GM12872 (cell line): ENCODE measurements at regions not wholly inside any gene's neighbourhood (a gene's known extent, or its start where the extent isn't known, plus 50 kb on each side); places are given as distances from the start of the nearest gene placed in this dataset.

Experiments used
- TF ChIP-seq, protein P1 (sequence below): IDR thresholded peaks from 3 replicates; pipeline ENCODE4 v1.5.1; 2011; ENCODE audit warnings: low read depth, mild to moderate bottlenecking, low read length, moderate library complexity; ENCODE audit not compliant: insufficient read depth

DNA sequence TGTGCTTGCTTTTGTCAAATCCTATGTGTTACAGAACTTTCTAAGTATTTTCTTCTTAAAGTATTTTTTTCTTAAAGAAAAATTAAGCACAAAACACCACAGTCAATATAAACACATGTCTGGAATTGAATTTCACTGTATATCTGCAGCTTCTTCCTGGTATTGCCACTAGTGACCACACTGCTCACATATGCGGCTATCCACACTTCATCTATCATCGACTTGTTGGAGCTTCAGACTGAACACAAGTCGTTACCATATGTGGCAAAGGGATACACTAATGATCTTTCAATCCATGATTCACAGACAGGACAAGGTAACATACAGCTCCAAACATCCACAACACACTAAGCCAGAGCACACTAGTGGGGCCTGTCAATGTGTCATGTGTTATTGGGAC, 498.4 kb upstream of the ARGLU1 start:
- TF ChIP-seq, protein P1, sequence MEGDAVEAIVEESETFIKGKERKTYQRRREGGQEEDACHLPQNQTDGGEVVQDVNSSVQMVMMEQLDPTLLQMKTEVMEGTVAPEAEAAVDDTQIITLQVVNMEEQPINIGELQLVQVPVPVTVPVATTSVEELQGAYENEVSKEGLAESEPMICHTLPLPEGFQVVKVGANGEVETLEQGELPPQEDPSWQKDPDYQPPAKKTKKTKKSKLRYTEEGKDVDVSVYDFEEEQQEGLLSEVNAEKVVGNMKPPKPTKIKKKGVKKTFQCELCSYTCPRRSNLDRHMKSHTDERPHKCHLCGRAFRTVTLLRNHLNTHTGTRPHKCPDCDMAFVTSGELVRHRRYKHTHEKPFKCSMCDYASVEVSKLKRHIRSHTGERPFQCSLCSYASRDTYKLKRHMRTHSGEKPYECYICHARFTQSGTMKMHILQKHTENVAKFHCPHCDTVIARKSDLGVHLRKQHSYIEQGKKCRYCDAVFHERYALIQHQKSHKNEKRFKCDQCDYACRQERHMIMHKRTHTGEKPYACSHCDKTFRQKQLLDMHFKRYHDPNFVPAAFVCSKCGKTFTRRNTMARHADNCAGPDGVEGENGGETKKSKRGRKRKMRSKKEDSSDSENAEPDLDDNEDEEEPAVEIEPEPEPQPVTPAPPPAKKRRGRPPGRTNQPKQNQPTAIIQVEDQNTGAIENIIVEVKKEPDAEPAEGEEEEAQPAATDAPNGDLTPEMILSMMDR = no peak

DNA sequence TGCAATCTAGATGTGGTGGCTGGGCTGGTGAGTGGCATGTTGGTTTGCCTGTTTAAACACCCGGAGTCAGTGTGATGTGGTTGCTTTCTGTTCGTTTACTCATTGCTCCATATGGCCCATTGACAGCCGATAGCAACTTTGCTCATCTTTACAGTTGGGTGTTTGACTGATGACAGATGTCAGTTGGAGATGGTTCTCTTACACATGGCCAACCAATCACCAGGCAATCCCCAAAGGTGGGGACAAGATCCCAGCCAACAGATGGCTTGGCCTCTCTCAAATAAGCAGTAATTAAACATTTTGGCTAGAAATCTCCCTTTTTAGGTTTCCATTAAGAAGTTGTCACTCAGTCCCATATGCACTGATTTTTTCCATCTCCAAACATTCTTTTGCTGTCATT, 497.1 kb upstream of the ARGLU1 start:
- TF ChIP-seq, protein P1 = no peak

DNA sequence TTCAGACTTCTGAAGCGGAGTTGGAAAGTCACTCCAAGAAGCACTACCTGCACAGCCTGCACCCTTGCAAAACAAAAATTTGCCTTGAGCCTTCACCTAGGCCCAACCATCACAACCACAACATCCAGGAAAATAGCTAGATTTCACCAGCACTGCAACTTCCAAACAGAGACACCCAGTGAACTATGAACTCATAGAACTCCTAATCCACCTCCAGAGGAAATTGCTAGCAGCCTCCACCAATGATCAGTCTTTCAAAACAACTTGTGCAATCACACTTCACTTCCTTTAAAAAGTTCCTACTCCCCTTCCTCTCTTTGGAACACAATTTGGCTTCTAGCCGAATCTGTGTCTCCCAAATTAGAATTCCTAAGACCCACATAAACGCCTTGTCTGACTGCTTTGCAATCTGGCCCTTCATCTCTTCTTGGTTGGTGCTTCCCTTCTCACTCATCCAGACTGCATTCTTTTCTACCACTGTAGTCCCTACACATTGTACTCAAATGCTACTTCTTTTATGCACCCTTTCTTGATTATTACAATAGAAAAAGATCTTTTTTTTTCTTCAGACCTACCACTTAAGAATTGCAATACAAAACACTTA, 489.2 kb upstream of the ARGLU1 start:
- TF ChIP-seq, protein P1 = no peak

DNA sequence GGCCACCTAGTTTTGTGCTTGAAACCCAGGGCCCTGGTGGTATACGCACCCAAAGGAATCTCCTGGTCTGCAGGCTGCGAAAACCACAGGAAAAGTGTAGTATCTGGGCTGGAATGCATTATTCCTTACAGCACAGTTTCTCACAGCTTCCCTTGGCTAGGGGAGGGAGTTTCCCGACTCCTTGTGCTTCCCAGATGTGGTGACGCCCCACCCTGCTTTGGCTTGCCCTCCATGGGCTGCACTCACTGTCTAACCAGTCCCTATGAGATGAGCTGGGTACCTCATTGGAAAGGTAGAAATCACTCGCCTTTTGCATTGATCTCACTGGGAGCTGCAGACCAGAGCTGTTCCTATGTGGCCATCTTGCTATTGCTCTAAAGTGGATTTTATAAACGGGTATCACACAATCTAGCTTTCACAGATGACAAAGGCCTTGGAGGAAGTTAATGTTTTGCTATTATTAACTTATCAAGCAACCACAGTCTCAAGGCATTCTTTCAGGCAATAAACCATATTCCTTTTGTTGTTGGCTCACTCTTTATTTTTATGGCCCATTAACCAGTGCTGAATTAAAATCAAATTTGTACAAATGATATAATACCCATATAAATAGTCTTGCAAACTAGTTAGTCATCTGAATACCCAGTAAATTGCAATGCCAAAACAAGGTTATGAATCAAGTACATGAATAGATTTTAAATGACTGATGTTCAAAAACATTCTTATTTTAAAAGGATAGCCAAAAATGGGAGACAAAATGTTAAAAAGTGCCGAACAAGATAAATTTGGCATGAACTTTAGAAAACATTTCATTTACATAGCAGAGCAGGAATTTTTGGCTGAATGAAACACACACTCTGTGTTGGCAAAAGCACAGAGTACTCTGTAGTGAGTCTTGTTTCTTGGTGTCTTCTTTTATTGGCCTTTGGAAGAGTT, 475.4 kb upstream of the ARGLU1 start:
- TF ChIP-seq, protein P1 = no peak

DNA sequence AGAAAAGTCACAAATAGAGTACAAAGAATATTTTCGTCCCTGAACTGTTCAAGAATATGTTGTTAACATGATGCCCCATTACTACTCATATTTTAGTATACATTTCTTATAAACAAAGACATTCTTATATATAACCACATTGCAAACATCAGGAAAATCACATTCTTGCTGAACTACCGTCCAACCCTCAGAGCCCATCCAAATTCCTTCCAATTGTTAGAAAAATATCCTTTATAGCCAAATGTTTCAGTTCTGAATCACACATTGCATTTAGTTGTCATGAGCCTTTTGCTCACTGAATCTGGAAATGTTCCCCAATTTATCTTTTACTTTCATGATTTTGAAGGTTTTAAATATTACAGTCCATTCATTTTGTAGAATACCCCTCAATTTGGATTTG, 467.8 kb upstream of the ARGLU1 start:
- TF ChIP-seq, protein P1 = no peak

DNA sequence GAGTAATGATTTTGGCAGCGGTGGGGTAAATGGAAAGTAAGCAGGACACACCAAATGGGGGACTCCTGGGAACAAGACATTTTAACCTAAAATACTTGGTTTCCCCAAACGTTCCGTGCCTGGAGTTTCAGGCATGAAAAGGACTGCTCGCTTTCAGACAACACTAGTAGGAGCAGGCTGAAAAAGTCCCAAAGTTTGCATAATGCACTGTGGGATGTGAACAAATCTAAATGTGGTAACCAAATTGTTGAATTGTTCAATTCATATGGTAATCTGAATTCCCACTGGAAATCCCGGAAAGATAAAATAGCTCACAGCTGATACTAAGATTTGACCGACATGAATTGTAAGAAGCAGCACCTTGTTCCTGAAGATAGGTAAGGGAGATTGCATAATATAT, 467.2 kb upstream of the ARGLU1 start:
- TF ChIP-seq, protein P1 = no peak

DNA sequence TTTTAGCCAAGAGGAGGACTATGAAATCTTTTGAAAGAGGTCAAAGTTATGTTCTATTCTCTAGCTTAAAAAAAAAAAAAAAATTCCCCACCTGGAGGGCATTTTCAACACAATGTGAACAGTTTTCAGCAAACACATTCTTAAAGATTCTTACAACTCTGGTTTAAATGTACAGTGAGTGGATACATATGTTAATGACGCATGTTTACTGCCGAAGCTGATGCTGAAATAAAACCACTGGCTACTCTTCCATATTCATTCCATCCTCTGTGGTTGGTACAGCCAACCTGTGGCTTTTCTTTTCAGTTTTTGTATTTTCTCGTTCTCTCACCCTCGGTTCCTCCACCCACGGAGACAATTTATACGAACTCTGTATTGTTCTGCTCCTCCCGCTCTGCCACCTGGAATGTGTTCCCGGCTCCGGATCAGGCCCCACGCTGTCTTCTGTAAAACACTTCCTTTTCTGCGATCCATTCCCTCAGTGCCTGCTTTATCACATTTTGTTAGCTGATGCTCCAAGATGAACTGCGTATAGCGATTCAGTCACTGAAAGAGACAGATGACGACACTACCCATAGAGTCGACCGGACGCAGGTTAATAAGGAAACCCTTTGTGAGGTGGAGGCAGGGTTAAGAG, 466.4 kb upstream of the ARGLU1 start:
- TF ChIP-seq, protein P1 = no peak
